HG03575 (cell line): ENCODE measurements at regions not wholly inside any gene's neighbourhood (a gene's known extent, or its start where the extent isn't known, plus 50 kb on each side); places are given as distances from the start of the nearest gene placed in this dataset.

Experiments
- ATAC-seq: cut with Tn5 transposase; IDR thresholded peaks from one replicate; pipeline ENCODE4 v1.9.1; 2021; ENCODE audit not compliant: unreplicated experiment, insufficient number of reproducible peaks, low FRiP score; ENCODE audit errors: extremely low read depth

DNA sequence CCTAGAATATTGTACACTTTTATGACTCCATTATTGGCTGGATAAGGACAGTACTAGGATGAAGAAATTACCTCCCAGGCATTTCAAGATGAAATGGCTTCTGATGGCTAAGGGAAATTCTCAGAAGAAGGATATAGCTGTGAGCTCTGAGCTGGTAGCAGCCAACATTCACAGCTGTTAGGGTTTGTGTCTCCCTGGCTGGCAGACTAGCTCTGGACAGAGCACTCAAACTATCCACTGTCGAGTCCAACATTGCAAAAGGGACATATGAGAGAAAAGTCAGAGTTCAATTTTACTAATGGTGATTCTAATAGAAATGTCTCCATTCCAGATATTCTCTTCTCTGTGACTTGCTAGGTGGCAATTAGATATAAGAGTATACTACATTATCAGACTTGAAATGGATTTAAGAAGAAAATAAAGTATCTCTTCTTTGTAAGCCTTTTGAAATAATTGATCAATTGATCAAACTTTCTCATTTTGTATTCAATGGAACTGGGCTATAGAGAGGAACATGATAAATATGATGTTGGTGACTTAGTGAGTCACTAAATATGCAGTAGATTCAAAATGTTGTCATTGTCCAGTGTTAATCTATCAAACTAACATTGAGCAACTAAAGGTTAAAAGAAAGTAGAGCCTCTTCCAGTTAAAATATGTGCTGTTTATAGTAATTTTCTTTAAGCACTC is 1920.3 kb downstream of the SUCLG1 start:
- ATAC-seq = no peak

GRCh38 chr2:82528288-82528687 is 1930.8 kb downstream of the SUCLG1 start:
- no peak for ATAC-seq

DNA sequence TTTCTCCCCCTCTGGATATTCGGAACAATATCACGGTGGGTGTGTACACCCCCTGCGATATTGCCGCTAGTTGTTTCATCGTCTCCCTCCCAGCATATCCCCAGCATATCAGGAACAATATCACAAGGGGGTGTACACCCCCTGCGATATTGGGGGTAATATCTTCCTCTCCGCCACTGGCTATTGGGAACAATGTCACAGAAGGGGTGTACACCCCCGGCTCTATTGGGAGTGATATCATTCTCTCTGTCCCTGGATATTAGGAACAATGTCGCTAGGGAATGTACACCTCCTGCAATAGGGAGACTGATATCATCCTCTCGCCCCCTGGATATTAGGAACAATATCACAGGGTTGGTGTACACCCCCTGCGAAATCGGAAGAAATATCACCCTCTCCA is 1932.0 kb downstream of the SUCLG1 start:
- ATAC-seq = no peak

DNA sequence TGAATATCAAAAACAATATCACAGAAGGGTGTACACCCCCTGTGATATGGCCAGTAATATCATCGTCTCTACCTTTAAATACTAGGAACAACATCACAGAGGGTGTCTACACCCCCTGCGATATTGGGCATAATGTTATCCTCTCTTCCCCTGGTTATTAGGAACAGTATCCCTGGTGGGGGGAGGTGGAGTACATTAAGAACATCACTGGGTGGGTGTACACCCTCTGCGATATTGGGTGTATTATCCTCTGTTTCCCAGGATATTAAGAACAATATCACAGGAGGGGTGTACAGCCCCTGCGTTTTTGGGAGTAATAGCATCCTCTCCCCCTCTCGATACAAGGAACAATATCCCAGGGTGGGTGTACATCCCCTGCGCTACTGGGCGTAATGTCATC is 1932.8 kb downstream of the SUCLG1 start:
- ATAC-seq = no peak

DNA sequence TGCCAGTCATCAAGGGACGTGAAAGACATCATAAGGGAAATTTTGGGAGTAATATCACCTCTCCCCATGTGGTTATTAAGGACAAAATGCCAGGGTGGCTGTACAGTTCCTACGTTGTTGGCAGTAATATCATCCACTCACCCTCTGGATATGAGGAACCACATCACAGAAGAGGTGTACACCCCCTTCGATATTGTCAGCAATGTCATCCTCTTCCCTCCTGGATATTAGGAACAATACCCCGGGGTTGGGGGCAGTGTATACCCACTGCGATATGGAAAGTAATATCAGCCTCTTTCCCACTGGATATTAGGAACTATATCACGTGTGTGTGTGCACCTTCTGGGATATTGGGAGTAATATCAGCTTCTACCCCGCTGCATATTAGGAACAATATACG is 1933.3 kb downstream of the SUCLG1 start:
- ATAC-seq = no peak

GRCh38 chr2:82524826-82525225 is 1934.3 kb downstream of the SUCLG1 start:
- ATAC-seq = no peak

DNA sequence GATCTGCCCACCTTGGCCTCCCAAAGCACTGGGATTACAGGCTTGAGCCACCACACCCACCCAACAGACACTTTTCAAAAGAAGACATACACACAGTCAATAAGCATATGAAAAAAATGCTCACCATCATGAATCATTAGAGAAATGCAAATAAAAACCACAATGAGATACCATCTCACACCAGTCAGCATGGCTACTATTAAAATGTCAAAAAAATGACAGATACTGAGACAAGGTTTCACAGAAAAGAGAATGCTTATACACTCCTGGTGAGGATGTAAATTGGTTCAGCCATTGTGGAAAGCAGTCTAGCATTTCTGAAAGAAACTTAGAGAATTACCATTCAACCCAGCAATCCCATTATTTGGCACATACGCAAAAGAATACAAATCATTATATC is 1947.2 kb downstream of the SUCLG1 start:
- ATAC-seq = no peak

GRCh38 chr2:82508702-82509101 is 1950.4 kb downstream of the SUCLG1 start:
- ATAC-seq = no peak

- no peak for ATAC-seq
Observed at GRCh38 chr2:82507657-82508056, 1951.4 kb downstream of the SUCLG1 start.

- no peak for ATAC-seq
Observed at GRCh38 chr2:82501217-82501616, 1957.9 kb downstream of the SUCLG1 start.

DNA sequence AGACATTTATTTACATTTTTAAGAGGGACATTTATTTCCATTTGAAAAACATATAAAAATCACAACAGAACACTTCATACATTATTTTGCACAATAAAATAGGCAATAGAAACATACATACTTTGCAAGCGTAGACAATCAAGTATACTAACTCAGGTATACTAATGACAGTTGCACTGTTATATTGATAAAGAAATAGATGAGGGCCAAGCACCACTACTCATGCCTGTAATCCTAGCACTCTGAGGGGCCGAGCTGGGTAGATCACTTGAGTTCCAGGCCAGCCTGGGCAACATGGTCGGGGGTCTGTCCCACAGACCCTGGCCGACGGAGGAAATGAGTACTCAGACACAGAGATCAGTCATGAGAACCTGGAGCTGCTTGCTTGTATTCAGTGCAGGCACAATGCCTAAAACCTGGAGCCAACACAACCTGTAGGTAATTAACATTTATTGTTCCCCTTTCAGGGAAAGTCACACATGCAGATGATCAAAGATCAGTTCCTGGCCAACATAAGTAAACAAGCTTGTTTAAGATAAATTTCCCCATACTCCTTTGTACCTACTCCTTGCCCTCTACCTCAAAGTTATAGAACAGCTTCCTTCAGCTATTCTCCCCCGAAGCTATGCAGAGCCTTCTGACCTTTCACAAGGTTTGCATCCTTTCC is 1960.2 kb downstream of the SUCLG1 start:
- no peak for ATAC-seq

DNA sequence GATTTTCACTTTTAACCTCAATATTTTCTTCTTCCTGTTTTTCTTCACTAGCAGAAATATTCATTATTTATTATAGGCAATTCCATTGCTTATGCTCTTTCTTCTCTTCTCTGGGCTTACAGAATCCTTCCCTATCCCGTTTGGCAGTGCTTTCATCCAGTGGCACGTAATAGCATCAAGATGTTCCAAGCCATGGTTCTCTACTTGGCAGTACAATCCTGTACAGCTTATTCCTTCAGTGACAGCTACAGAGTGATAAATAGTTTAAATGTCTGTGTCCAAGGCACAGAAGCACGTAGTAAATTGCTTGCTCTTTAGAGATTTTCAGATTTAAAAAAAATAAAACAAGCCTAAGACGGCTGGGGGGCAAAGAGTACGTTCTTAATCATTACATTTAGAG is 1964.3 kb downstream of the SUCLG1 start:
- ATAC-seq = no peak

DNA sequence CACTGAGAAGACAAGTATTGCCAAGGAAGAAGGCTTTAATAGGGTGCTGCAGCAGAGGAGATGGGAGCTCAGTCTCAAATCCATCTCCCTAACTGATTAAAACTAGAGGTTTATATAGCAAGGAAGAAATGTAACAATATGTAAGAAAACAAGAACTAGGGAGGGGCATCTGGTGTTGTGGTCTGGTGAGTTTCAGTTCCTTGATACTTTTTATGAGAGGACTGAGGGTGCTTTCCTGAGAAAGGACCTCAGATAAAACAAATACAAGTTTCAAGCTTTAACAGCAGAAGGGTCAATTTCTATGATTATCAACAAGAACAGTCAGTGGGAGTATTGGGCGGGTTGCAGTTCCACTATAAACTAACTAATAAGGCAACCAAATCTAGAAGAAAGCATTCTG is 1967.5 kb downstream of the SUCLG1 start:
- ATAC-seq = no peak

DNA sequence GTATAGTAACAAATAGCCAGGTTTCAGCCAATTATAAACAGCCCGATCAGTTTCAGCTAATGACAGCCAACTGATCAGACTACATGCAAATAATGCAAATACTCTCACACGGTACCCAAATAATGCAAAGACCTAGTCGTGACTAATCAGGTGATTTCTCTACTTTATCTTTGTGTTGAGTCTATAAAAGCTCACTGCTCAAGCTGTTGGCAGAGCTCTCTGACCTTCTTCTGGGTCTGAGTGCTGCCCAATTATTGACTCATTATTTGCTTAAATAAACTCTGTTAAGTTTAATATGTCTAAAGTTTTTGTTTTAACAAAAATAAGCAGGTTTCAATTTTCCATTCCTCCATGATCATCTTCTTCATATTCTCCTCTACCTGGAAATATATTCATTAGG is 1971.7 kb downstream of the SUCLG1 start:
- ATAC-seq = no peak

DNA sequence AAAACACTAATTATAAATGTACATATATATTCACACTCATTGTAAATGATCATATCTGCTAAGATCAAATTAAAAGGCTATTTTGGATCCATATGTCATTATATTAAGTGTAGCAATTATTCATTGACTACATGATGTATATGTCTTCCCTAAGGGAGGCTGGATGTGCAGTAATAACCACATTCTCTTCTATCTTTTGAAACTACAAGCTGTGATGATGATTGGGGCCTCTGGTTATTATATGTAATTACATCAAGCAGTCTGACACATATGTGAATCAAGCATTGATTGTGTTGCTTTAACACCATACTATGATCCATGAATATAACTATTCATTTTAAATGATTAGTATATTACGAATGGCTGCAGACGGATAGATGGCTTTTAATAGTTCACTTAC is 1973.4 kb downstream of the SUCLG1 start:
- ATAC-seq = no peak

GRCh38 chr2:82481207-82481606 is 1977.9 kb downstream of the SUCLG1 start:
- no peak for ATAC-seq

DNA sequence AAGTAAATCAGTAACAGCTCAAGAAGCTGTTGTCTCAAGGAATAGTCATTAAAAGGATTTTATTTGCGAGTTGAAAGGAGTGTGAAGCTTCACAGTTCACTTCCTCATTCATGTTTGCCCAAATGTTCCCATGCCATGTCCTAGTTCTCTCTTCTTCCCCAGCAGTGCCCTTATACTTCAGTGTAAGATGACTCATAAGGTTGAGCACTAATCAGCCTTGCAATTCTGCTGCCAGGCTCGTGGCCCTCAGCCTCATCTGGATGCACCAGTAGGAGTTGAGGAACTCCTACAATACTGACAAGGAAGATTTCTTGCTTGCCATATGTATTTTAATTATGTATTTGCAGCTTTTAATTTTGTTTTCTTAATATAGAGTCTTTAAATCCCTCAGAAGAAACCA is 1980.4 kb downstream of the SUCLG1 start:
- no peak for ATAC-seq

DNA sequence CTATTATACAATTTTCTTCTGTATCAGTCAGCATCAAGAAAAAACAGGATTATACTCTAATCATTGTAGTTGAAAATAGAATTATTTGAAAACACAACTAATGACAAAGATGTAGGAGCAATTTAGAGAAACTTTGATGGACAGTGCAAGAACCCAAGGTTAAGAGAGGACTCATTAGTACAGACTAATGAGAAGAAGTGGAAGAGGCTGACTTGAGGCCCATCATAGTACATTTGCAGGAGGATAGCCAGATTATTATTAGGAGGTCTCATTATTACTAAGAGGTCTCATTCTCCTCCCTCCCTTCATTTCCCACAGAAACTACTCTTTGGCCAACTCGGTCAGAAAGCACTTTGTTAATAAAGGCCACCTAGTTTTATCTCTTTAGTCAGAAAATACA is 1983.0 kb downstream of the SUCLG1 start:
- ATAC-seq = no peak

DNA sequence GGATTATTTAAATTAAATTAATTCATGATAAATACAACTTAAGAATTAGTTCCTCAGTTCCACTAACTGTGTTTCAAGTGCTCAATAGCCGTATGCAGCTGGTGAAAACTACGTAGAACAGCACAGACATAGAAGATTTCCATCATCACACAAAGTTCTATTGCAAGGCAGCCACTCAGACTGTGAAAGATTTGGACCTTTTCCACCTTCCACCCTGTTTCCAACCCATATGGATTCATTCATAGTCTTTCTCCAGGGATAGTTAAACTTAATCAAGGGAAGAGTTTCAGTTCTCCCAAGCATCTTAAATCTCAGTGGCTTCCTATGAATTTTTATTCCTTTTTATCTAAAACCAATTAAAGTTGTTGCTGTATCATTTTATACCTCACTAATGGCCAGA is 2030.8 kb downstream of the SUCLG1 start:
- ATAC-seq = no peak

DNA sequence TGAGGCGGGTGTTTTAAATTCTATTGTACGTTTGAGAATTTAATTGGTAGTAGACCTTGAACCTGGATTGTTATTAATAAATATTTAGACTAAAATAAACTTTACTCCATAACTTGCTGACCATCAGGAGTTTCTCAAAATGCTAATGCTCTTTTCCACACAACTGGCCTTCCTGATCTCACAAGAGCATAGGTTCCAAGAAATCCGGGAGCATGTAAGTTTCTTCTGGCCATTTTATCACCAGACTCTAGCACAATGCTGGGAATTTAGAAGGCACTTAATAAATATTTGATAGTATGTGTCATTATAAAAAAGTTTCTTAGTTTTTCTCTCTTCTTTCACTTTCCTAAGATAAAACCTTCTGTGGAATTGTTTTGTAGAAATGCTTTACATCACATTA is 2047.1 kb downstream of the SUCLG1 start:
- no peak for ATAC-seq

GRCh38 chr2:82411071-82411470 is 2048.0 kb downstream of the SUCLG1 start:
- ATAC-seq = no peak
